ENCODE measurements at regions not wholly inside any gene's neighbourhood (a gene's known extent, or its start where the extent isn't known, plus 50 kb on each side); places are given as distances from the start of the nearest gene placed in this dataset.

DNA sequence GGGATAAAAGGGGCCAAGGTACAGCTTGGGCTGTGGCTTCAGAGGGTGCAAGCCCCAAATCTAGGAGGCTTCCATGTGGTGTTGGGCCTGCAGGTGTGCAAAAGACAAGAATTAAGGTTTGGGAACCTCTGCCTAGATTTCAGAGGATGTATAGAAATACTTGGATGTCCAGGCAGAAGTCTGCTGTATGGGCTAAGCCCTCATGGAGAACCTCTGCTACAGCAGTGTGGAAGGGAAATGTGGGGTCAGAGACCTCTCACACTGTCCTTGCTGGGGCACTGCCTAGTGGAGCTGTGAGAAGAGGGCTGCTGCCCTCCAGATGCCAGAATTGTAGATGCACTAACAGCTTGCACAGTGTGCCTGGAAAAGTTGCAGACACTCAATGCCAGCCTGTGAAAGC is 880.6 kb upstream of the ID2 start:
- TF ChIP-seq CTCF (IDR thresholded peaks at IDR 0.05) (no peak), POLR2A (IDR thresholded peaks at IDR 0.05) (no peak)
